EH (cell line): ENCODE measurements at regions not wholly inside any gene's neighbourhood (a gene's known extent, or its start where the extent isn't known, plus 50 kb on each side); places are given as distances from the start of the nearest gene placed in this dataset.
"Not testable (repeated sequence)": the region's sequence is repeated elsewhere in the genome, so short reads cannot be mapped to it uniquely, and the experiment has no call there.

Source experiments
- DNase-seq: peaks from one replicate; pipeline ENCODE4 v3.0.0-alpha.2; 2015; ENCODE audit warnings: low read depth

DNA sequence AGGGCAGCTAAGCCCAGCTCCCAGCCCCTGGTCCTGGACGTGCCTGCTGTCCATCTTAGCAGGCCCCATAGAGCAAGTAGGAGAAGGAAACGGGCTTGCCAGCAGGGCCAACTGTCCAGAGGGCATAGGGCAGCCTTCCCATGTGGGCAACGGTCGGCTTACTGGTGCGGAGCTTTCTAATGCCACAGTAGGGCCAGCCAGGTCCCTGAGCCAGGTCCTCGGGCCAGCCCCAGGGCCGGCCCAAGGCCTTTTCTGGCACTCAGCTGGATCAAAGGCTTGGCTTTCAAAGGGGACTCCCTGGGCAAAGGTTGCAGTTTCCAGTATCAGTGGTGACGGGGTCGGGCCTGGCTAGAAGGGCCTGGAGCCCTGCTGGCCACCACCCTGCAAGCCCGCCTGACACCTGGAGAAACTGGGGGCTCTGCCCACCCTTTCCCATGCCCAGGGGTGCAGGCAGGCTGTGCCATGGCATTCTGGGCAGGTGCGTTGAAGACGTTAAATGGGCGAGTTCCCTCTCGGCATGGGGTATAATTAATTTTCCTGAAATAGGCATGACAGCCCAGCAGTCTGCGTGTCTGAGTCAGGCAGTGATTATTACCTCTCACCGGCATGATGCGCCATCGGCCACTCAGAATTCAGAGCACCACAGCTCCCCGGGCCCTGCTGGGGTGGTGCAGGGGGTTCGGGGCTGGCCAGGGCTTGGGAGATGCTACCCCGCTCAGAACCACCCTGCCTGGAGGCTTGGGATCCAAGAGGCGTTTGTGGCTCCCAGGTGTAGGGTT, 4387.3 kb upstream of the TPTE start:
- not testable (repeated sequence) for DNase-seq

DNA sequence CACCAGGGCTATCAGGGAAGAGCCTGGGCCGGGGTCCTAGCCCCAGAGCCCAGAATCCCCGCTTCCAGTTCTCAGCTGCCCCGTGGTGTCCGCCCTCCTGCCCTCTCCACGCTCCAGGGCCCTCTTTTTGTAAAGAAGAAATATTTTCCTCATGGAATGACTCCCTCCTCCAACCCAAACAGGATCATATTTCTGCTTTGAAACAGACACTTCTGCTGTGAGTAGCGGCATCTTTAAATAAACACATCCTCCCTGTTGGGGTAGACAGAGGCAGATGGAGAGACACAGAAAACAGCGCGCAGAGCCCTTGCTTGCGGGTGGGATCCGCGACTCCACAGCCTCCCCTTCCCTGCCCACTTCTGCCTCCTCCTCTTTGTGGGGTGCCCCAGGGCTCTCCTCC, 4384.7 kb upstream of the TPTE start:
- not testable (repeated sequence) for DNase-seq

DNA sequence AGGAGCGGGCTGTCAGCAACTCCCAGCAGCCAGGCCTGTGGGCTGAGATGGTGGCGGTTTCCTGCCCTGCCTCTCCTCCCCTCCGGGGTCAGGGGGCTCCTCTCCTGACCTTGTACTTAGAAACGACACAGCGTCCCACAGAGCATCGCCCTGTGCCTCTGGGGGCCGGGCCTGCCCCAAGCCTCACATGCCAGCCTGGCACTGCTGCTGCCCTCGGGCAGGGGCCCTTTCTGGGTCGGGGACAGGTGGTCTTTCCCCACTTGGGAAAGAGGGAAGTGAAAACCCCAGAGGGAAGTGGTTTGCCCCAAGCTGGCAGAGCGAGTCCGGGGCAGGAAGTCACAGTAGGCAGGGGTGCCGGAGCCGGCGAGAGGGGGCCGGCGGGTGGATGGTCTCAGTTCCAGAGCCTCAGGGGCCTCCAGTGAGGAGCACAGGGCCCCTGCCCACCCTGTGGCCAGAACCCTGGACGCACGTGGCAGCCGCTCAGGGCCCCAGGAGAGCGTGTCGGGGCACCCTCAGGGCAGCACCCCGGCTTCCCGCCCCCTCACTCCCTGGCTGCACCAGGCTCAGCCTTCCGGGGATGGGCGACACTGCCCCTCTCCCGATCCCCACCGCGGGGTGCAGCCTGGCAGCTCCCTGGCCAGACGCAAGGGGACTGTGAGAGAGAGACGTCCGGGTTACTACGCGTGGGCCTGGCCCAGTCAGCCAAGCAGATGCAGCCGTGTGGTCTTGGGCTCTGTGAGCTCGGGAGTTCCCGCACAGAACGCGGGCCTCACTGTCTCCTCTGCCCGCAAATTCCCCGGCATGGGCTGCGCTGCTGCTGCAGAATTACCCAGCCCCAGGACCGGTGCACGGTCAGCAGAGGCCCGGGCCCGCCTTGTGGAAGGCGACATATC, 4382.9 kb upstream of the TPTE start:
- not testable (repeated sequence) for DNase-seq

DNA sequence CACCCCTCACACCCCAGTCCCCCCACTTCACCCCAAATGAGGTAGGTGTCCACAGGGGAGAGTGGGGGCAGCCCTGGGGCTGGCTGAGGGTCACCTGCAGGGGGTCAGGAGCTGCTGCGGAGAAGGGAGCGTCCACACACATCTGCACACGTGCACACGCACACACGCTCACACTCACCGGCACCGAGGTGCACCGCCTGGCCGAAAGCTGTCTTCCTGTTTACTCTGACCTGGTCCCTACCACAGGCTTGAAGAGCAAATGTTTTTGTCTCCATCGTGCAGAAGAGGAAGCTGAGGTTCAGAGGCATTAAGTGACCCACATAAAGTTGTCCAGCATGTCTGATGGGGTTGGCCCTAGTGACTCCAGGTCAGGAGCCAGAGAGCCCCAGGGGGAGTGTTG, 4382.1 kb upstream of the TPTE start:
- not testable (repeated sequence) for DNase-seq

DNA sequence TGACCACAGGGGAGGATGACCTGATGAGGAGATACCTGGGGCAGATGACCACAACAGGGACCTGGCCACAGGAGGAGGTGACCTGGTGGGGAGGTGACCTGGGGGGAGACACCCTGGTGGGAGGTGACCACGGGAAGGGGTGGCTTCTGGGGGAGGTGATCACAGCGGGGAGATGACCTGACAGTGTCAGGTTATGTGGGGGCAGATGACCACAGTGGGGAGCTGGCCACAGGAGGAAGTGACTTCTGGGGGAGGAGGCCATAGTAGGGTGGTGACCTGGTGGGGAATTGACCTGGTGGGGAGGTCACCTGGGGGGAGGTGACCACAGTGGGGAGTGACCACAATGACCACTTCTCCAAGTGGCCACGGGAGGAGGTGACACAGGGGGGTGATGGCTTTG, 4381.5 kb upstream of the TPTE start:
- not testable (repeated sequence) for DNase-seq

DNA sequence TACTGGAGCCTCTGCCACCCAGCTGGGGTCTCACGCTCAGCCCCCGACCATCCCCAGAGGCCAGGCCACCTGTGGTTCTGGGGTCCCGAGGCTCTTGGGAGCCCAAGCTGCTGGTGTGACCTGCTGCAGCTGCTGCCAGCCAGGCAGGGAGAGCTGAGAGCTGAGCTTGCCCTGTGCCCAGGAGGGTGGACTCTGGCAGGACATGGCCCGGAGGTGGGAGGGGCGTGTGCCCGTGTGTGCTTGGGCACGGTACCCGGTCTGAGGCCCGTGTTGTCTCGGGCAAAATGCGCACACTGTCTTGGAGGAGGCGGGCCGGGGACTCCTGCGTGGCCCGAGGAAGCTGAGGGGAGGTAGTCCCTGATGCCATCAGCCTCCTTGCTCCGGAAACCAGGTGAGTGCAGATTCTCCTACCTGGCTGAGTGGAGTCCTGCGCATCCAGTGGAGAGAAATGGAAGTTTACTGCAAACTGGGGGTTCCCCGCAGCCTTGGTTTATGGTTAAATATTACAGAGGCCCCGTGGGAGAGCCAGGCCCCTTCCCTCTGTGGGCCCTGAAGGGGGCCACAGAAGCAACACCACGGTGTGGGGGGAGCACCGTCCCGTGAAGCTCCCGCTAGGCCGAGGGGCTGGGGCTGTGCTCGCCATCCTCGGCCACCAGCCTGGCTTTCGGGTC, 4380.8 kb upstream of the TPTE start:
- DNase-seq, result not testable (repeated sequence)

DNA sequence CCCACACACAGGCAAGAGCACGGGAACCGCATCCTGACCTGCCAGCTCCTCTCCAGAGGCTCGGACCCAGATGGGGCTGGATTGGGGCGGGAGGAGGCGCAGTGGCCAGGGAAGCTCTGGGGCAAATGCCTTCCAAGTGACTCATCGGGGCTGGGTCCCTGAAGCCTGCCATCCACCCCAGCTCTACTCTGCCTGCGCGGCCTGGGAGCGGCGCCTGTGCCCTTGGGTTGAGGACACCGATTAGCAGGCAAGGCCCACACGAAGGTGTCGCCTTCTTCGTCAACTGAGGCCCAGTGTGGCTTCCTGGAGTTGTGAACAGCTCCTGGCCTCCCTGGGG, 4380.3 kb upstream of the TPTE start:
- not testable (repeated sequence) for DNase-seq

DNA sequence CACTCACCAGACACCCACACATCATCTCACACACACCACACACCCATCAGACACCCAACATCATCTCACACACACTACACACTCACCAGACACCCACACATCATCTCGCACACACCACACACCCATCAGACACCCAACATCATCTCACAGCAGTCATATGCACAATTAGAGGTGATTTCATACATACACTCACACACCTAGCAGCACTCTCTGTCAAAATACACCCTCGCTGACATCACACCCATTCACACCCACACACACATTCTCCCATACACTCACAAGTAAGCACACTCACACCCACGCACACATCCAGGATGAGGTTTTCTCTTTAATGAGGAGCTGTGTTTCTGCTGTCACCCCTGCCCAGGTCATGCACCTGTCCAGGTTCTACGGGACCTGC, 4368.2 kb upstream of the TPTE start:
- DNase-seq, result not testable (repeated sequence)

DNA sequence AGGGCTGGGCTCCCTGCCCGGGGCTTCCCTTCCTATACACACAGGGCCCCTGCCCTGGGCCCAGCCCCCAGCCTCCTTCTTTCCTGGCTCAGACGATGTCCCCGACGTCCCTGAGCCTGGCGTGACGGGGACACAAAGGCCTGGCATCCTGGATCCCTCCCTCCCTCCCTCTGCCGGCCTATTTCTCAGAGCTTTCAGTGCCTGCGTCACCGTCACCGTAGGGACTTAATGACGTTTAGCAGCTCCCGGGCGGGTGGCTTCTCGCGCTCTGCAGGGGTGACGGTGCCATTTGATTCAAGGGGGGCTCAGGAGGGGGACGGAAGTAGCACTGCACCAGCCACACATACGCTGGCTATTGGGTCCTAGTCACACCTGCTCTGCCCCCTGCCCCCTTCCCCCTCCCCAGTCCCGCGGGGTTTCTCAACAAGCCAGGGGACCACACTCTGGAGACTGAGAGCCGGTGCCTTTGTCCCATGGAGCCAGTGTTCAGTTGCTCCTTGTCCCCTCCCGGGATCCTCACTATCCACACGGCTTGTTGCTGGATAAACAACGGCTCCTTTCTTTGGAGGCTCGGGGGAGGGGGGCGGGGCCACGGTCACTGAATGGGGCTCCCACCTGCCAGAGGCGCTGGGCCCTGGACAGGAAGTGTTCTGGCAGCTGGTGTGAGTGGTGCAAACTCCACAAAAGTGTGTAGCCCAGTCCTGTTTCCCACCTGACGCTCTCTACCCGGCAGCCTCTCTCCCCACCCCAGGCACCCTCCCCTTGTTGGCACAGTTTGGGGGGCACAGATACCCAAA, 4366.7 kb upstream of the TPTE start:
- DNase-seq, result not testable (repeated sequence)

DNA sequence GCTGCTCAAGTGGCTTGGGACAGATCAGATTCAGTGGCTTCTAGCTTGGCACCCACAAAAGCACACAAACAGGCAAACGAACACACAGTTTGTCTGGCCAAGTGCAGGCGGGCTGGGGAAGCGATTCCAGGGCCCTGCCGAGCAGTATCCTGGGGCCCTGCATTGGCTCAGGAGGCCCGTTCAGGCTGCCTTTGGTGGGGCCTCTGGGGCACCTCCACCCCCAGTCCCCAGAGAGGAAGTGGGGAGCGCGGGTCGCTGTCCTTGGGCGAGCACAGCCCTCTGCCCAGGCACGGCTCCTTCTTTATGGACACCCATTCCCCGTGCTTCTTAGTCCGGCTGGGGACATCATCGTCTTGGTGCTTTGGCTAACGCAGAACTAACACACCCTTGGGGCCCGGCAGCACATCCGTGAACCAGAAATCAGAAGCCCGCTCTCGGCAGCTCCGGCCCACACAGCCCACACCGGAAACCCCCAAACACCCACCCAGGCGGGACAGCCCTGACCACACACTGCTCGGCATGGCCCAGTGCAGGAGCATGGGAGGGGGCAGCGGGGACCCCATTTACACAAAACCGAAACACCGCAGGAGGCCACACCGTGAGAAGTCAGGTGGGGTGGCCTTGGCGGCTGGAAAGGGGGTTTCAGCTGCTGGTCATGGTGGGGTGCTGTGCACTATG, 4364.5 kb upstream of the TPTE start:
- DNase-seq, result not testable (repeated sequence)

DNA sequence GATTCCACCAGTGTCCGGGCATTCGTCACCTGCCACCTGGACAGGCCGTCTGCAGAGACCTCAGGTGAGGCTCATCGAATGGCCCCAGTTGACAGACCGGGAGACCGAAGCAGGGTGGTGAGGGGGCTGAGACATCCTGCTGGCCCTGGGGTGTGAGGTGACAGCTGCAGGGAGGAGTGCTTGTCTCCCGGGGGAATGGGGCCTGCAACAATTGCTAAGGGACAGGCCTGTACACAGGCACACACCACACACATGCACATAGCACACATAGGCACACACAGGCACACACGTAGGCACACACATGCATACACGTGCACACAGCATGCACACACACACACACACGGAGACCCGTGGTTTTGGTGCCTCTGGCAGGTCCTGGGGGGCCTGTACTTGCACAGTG, 4363.9 kb upstream of the TPTE start:
- not testable (repeated sequence) for DNase-seq

DNA sequence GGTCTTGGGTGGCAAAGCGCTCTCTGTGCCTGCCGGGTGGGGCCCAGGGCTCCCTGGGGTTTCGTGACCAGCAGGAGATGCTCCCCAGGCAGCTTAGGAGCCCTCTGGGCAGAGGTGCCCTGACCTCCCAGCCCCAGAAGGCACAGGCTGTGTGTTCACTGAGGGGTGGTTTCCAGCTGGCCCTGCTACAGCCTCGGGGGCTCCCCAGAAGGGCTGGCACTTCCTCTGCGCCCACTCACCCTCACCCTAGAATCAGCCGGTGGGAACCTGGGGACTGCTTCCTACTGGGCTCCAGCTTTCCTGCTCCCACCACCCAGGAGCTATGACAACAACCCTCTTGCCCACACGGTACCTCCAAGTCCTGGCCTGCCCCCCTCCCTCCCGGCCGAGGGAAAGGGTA, 4363.2 kb upstream of the TPTE start:
- not testable (repeated sequence) for DNase-seq
